Bronchial epithelial cell (primary cell): ENCODE measurements at regions not wholly inside any gene's neighbourhood (a gene's known extent, or its start where the extent isn't known, plus 50 kb on each side); places are given as distances from the start of the nearest gene placed in this dataset.

ENCODE experiments used
- DNase-seq: peaks from one replicate; pipeline ENCODE4 v3.0.0-alpha.2; 2010; ENCODE audit warnings: low read depth
- FAIRE-seq: peaks from 2 replicates; lab custom pipeline; 2011; peaks lifted over from hg19 to GRCh38; lab: Jason Lieb, UNC
- H3K27me3 ChIP-seq: 2 replicates; pipeline ENCODE4 v1.5.1; 2011; ENCODE audit warnings: low read length; ENCODE audit not compliant: control insufficient read depth, insufficient read depth
- H3K36me3 ChIP-seq: 2 replicates; pipeline ENCODE4 v1.5.1; 2011; ENCODE audit warnings: low read length; ENCODE audit not compliant: control insufficient read depth, insufficient read depth
- H3K4me3 ChIP-seq: 2 replicates; pipeline ENCODE4 v1.5.1; 2011; ENCODE audit warnings: mild to moderate bottlenecking, low read depth, low read length, control low read depth
- CTCF ChIP-seq: IDR thresholded peaks from 2 replicates; pipeline ENCODE4 v1.5.1; 2011; ENCODE audit warnings: mild to moderate bottlenecking, moderate library complexity, low read length, control low read depth, inconsistent platforms; ENCODE audit not compliant: insufficient read depth, severe bottlenecking

GRCh38 chr5:158305861-158306260 lies 446.9 kb upstream of the CLINT1 start:
- Histone ChIP-seq H3K4me3 (no peak overlapping the region), H3K36me3 (no peaks in the 10 kb centered on the region), H3K27me3 (no peaks in the 10 kb centered on the region)
- no peak for TF ChIP-seq CTCF
- DNase-seq, result no peak
- FAIRE-seq, result peak; percentile 60

- no peak for FAIRE-seq
Measured at GRCh38 chr5:158304607-158305006, 445.7 kb upstream of the CLINT1 start.

GRCh38 chr5:158303883-158304282 lies 444.9 kb upstream of the CLINT1 start:
- no peak for DNase-seq
- no peak for TF ChIP-seq CTCF
- no peaks in the 10 kb centered on the region for H3K36me3 ChIP-seq
- no peak overlapping the region for H3K4me3 ChIP-seq
- H3K27me3 ChIP-seq, result no peaks in the 10 kb centered on the region
- FAIRE-seq, result no peak

More at GRCh38 chr5:158304607-158305006, 445.7 kb upstream of the CLINT1 start:
- no peaks in the 10 kb centered on the region for H3K36me3 ChIP-seq
- H3K27me3 ChIP-seq, result no peaks in the 10 kb centered on the region
- no peak for DNase-seq
- TF ChIP-seq CTCF, result no peak
- no peak overlapping the region for H3K4me3 ChIP-seq

GRCh38 chr5:158303275-158303674 lies 444.3 kb upstream of the CLINT1 start:
- TF ChIP-seq CTCF, result no peak
- H3K27me3 ChIP-seq, result no peaks in the 10 kb centered on the region
- H3K4me3 ChIP-seq, result no peak overlapping the region
- DNase-seq, result no peak
- no peaks in the 10 kb centered on the region for H3K36me3 ChIP-seq
- no peak for FAIRE-seq

GRCh38 chr5:158302029-158302428 lies 443.1 kb upstream of the CLINT1 start:
- TF ChIP-seq CTCF, result no peak
- H3K36me3 ChIP-seq, result no peaks in the 10 kb centered on the region
- H3K4me3 ChIP-seq, result no peak overlapping the region
- DNase-seq (no peak), FAIRE-seq (no peak)
- no peaks in the 10 kb centered on the region for H3K27me3 ChIP-seq

GRCh38 chr5:158301186-158301585 lies 442.2 kb upstream of the CLINT1 start:
- Histone ChIP-seq H3K36me3 (no peaks in the 10 kb centered on the region), H3K4me3 (no peak overlapping the region), H3K27me3 (no peaks in the 10 kb centered on the region)
- FAIRE-seq (no peak), DNase-seq (no peak)
- no peak for TF ChIP-seq CTCF
